ENCODE measurements at regions not wholly inside any gene's neighbourhood (a gene's known extent, or its start where the extent isn't known, plus 50 kb on each side); places are given as distances from the start of the nearest gene placed in this dataset.
"Not testable (repeated sequence)": the region's sequence is repeated elsewhere in the genome, so short reads cannot be mapped to it uniquely, and the experiment has no call there.

DNA sequence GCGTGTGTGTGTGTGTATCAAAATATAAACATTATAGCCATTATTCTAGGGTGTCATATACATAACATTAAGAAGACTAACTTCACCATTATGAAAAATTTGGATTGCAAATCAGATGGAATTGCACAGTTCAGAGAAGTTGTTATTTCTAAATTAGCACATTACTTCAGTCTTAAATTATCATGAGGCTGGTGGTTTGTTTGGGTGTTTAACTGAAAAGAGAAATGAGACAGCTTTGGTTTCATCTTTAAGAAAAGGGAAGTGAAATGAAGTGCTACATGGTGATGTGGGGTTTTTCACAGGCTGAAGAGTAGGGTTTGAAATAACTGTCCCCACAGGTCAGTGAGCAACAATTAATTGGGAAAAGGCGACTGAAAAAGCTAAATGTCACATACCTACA lies 161.2 kb upstream of the XIRP2 start:
- DNase-seq = no peak

DNA sequence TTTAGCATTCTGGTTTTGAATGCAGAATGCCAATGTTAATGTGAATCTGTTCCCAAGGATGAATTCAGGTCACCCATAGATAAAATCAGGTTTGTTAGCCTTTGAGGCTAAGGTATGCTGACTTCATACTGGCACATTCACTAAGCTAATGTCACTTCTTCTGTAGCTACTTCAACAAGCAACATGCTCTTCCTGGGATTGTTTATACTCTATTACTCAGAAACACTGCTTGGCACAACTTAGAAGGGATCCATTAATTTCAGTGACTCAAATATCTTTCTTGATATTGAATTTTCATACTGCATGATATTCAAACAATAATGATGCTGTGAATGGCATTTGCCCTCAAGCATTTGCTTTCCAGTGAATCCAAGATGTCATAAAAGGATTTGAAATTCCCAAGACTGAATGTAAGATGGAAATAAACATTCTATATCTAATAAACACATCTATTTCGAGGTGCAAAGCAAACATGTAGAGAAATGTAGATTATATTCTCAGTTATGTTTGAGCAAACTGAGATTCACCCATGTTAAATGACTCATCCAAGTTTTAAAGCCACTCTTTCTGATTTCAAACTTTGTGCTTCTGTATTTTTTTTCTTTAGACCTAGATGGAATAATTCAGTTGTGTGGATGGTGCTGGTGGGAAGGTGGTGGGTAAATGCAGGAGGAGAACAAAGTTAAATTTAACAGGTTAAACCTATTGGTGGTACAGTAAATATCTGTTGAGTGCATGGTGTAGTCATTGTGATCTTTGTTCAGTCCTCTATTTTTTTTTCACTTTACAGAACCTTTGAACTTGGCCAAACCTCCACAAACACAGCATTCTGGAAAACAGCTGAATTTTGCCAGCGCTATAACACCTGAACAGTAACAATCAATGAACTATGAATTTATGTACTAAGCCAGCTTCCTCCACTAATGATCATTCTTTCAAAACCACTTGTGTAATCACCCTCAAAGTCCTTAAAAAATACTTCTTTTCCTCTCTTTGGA lies 162.1 kb upstream of the XIRP2 start:
- DNase-seq = no peak

DNA sequence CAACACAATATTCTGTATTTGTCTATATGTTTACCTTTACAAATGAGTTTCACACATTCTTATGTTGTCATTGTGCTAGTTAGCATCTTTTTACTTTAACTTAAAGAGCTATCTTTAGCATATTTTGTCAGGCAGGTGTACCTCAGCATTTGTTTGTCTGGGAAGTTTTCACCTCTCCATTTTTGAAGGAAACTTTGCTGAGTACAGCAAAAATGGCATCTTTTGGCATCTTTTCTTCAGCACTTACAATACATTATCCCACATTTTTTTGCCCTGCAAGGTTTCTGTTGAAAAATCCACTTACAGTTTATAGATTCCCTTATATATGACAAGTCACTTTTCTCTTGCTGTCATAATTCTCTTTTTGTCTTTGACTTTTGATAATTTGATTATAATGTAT lies 171.3 kb upstream of the XIRP2 start:
- DNase-seq = no peak

DNA sequence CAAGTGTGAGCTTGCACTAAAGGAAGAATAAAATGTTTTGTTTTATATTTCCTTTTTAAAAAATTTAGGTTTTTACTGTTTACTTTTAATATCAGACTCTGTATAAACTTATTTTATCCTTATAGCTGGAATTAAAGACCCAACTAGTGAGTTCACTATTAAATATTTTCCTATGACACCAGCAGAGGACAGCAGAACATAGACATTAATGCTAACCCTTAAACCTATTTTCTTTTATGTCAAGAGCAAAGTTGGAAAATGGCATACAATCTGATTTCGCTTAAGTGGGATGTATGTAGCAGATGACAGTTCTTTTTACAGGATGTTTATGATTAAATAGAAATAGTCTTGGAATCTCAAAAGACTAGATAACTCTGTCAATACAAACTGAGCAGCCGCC lies 188.2 kb upstream of the XIRP2 start:
- DNase-seq = peak; percentile 4

DNA sequence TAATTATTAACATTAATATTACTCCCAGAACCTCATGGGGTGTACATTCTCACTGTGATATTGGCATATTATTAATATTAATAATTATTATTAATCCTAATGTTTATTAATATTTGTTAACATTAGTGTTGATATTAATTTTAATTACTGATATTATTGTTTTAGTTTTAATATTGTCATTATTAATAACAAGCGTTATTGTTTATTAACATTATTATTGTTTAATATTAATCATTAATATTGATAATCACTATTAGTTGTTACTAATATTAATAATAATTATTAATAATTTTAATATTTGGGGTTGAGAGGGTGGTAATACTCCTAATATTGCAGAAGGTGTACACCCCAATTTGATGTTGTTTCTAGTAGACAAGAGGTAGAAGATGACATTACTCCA lies 193.1 kb upstream of the XIRP2 start:
- DNase-seq = no peak

DNA sequence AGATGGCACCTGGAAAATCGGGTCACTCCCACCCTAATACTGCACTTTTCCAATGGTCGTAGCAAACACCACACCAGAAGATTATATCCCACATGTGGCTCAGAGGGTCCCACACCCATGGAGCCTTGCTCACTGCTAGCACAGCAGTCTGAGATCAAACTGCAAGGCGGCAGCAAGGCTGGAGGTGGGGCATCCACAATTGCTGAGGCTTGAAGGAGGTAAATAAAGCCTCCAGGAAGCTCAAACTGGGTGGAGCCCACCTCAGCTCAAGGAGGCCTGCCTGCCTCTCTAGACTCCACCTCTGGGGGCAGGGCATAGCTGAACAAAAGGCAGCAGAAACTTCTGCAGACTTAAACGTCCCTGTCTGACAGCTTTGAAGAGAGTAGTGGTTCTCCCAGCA lies 192.0 kb upstream of the SCN7A start:
- not testable (repeated sequence) for DNase-seq

DNA sequence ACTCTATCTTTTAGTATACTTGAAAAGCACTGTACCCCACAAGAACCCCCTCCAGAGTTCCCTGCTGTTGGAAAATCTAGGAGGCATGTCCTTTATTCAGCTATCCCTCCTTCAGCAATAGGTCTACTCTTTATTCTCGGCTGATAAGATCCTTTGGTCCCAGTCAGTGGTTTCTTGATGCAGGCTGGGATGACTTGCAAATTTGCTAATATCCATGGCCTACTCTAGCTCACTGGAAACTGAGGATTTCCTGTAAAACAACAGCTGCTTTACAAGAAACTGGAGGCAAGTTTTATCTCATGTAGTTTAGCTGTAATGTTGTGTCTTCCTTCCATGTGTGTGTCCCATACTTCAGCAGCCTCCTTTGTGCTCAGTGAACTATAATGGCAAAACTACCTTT lies 183.9 kb upstream of the SCN7A start:
- no peak for DNase-seq

DNA sequence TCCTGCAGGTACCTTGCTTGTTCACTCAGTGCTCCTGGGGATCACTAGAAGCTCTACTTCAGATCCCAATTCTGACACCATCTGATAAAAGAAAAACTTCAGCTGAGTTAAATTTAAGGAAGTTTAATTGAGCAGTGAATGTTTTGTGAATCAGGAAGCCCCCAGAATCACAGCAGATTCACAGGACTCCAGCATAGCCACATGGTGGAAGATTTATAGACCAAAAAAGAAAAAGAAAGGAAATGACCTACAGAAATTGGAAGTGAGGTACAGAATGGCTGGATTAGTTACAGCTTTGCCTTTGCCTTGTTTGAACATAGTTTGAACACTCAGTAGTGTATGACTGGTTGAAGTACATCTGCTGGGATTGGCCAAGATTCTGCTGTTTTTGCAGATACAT lies 182.7 kb upstream of the SCN7A start:
- DNase-seq = no peak

DNA sequence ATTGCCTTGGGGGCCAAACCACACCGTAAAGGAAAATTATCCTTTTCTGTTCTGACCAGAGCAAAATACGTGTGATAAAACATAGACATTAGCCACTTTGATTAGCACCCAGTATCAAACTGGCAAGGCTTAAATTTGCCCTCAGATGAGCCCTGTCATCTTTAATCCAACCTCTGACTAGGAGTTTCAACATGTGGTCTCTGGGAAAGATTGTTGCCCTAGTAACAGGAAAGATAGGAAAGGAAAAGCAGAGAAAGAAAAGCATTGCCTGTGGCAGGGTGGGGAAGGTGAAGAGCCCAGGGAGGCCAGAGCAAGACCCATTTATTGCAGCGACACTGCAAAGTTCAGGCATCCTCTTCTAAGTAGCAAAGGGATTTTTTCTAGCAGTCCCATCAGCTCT lies 181.5 kb upstream of the SCN7A start:
- DNase-seq = no peak

DNA sequence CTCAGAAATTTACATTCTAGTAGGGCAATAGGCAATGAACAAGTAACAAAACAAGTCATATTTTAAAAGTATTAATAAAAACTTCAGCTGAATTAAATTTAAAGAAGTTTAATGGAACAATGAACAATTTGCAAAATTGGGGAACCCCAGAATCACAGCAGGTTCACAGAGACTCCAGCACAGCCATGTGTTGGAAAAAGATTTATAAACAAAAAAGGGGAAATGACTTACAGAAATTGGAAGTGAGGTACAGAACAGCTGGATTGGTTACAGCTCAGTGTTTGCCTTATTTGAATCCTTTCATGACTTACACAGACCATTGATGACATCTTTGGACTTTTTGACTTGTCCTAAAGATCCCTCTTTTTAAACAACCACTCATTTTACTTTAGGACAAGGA lies 179.9 kb upstream of the SCN7A start:
- no peak for DNase-seq

DNA sequence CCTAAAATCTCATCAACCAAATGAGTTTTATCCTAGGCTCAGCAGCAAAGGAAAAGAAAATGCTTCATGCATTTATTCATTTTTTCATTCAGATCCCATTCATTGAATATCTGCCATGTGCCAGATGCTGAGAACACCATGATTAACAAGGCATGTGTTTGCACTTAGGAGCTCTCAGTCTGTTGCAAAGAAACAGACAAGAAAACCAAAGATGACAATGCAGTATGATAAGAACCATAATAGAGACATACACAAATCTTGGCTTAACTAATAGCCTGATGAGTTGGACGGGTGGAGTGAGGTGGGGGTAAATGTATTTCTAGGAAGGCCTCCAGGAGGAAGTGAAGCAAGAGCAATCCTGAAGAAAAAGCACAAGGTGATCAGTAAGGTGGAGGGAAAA lies 177.8 kb upstream of the SCN7A start:
- DNase-seq = no peak

DNA sequence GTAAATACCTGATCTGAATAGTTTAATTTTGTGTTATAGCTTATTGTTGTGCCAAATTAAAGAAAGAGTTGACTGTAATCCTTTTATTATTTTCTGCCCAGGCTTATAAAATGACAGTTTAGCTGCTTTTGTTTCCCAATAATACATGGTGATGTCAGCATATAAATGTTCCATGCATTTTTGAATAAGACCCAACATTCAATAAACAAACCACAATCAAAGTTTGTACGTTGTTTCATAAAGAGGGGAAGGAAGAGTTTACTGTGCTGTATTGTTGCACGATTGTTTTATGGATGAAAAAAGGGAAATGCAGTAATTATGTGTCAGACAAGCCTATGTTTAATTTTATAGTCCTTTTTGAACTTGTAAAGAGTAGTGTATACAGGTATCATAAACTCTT lies 177.2 kb upstream of the SCN7A start:
- DNase-seq = no peak

DNA sequence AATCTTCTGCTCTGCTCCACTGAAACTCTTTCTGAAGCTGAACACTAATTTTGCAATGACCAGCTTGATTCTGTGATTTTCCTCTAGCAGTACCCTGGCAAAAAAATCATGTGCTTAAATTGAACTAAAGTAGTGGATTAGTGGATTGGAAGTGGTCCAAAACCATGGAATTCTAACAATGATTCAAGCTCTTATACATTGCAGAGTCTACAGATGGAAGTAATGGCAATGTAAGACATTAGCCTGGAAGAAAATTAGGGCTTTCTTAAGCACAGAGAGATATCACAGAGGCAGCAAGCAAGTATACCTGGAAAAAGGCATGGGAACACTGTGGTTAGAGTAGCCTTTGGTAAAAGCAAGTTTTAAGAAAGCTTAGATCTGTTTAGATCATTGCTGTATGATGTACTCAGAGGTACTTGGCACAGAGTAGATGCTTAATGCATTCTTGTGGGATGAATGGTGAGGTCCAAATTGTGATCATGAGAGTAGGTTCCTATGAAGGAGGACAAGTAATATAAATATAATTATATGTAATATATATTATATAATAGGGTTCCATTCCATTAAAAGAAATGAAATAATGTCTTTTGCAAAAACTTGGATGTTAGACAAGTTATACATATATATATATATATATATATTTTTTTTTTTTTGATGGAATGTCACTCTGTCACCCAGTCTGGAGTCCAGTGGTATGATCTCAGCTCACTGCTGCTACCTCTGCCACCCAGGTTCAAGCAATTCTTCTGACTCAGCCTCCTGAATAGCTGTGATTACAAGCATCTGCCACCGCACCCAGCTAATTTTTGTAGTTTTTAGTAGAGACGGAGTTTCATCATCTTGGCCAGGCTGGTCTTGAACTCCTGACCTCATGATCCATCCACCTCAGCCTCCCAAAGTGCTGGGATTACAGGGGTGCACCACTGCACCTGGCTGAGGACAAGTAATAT lies 172.2 kb upstream of the SCN7A start:
- no peak for DNase-seq

DNA sequence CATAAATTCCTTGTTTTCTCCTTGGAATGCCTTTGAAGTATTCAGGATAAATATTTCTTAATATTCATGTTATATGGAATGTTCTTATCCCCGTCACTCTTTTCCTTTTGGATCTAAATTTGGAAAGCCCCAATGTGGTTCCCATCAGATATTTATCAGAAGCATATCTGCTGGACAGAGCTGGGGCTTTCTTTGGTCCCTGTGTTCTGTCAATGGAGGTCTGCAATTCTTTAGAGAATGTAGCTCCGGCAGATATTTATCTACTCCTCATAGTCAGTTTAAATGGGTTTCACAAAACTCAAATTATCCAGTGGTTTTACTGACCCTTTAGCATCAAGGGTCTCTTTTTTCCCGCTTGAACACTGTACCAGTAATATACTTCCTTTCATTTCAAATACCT lies 167.8 kb upstream of the SCN7A start:
- DNase-seq = no peak

DNA sequence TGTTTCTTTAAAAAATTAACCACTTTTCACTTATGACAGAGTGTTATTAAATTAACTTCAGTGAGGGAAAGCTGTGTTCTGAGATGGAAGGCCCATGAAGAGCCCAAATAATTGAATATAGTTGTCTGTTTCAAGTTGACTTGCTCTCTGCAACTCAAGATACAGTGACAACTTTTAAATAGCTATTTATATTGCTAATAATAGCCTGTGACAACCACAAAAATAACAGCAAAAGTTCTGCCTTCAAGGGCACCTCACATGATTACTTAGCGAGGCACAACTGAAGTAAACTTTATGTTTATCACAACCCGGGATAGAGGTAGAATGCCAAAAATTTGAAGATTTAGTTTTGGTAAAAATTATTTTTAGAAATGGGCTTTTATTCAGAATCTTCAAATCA lies 167.3 kb upstream of the SCN7A start:
- DNase-seq = no peak

DNA sequence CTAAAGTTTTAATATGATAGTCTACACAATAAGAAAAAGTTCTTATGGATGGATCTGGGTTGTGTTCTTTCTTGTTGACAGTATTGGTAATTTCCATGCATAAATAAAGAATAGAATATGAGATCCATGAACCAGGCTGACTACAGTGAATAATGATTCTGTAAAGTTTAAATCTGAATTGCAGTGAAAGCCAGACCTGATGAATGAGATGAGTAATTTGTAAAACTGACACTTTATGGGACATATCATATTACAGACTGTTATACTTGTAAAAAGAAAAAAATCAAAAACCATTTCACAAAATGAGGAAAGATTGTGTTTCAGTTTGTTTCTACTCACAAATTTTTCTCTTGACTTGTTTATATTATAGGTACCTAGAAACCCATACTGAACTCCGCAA lies 164.9 kb upstream of the SCN7A start:
- DNase-seq = no peak

DNA sequence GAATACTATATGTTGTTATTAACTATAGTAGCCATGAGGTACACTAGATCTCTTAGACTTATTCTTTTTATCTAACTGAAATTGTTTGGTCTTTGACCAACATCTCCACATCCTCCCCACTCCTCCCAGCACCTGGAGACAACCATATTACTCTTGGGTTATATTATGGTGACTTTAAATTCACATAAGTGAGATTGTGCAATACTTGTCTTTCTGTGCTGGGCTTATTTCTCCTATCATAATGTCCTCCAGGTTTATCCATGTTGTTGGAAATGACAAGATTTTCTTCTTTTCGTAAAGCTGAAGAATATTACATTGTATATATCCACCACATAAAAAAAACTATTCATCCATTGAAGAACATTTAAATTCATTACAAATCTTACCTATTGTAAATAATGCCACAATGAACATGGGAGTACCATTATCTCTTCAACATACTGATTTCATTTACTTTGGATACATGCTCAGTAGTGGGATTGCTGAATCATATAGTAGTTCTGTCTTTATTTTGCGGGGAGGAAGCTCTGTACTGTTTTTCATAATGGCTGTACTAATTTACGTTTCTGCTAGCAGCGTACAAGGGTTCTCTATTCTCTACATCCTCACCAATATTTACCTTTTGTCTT lies 159.2 kb upstream of the SCN7A start:
- DNase-seq = no peak

DNA sequence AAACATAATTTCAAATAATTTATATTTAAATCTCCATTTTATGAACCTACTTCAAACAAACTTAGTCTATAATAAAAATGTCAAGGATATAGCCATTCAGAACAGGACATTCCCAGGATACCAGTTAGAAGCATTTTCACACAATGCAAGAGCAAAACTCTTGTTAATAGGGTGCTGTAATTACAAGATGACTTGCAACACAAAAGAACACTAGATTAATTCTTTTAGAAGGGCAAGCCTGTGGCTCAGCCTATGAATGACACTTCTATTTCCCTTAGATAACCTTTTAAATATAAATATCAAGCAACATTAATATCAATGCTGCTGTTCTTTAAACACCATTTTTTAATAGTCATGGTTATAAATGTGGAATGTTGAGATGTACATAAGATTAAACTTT lies 157.9 kb upstream of the SCN7A start:
- no peak for DNase-seq

DNA sequence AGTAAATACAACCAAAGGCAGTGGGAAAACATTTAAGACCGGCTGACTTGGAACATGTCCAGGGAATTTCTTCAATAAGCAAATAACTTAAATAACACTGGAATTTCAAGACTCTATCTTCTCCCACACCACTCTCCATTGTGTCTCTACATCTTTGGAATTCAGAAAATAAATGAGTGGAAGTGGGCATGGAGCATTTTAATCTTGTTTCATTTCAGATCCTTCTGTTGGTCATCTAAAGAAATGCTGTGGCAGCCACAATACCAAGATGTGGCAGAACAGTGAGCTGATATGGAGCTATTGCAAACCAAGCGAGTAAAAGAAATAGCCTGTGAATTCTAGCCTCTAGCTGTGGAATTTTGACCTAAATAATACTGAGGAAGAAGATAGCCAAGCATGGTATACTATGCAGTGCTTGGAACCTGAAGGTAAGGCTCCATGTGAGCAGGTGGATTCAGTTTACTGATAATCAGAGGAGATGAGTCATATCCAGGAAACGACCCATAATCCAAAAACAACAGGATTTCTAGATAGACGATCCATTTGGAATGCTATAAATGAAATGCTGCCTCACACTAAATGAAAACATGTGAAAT lies 157.1 kb upstream of the SCN7A start:
- DNase-seq = no peak

DNA sequence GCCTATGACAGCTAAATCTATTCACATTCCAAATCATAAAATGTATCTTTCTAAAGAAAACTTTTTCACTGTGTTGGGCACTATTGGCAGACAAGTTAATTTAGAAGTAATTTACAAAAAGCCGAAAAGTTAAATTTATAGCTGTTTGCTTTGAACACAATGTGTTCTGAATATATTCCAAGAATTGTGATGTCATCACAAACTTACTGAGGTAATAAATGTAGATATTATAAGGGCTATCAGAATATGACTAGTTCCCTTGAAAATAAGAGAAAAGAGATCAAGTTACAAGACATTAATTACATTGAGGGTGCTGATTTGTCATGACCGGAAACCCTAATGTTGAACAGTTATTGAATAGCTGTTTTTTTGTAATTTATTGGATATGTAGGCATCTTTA lies 153.9 kb upstream of the SCN7A start:
- DNase-seq = no peak

DNA sequence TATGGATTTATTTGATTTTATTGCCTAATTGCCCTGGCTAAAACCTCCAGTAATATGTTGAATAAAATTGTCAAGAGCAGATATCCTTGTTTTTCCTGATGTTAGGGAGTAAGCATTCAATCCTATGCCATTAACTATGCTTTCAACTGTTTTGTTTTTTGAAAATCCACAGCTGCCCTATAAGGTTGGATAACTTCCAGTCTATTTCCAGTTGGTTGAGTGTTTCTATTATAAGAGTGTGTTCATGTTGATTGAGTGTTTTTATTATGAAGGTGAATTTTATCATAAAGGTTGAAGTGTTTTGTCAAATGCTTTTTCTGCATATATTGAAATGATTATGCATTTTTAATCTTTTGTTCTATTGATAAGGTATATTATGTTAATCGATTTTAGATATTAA lies 149.9 kb upstream of the SCN7A start:
- no peak for DNase-seq

DNA sequence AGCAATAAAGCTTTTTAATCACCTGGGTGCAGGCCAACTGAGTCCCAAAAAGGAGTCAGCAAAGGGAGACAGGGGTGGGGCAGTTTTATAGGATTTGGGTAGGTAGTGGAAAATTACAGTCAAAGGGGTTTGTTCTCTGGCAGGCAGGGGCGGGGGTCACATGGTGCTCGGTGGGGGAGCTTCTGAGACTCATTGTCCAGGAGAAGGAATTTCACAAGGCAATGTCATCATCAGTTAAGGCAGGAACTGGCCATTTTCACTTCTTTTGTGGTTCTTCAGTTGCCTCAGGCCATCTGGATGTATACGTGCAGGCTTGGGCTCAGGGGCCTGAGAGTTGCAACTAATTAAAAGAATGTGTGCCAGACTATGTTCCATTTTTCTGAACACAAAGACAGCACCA lies 147.5 kb upstream of the SCN7A start:
- DNase-seq = not testable (repeated sequence)

DNA sequence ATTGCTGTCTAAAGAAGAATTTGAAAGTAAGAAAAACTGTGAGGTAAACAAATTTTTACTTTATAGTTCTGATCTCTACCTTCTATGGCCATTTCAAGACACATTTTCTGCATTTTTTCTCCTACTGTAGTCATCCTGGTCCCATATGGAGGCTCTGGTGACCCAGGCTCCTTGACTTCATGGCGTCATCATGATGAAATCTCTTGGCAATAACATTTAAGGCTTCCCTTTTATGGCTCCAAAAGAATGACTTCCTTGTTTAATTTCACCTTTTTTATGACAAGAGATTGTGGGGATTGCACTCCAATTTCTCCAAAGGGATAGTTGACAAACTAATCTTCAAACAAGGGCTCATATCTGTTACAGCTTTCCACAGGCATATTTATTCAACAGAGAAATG lies 143.0 kb upstream of the SCN7A start:
- DNase-seq = no peak
